ENCODE measurements at regions not wholly inside any gene's neighbourhood (a gene's known extent, or its start where the extent isn't known, plus 50 kb on each side); places are given as distances from the start of the nearest gene placed in this dataset.

DNA sequence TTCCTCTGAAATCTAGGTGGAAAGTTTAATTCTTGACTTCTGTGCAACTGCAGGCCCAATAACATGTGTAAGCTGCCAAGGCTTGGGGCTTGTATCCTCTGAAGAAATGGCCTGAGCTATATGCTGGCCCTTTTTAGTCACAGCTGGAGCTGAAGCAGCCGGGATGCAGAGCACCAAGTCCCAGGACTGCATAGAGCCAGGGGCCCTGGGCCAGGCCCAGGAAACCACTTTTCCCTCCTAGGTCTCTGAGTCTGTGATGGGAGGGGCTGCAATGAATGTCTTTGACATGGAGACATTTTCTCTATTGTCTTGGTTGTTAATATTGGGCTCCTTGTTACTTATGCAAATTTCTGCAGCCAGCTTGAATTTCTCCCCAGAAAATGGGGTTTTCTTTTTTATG, 588.5 kb downstream of the CENPC start:
- TF ChIP-seq, protein P1, sequence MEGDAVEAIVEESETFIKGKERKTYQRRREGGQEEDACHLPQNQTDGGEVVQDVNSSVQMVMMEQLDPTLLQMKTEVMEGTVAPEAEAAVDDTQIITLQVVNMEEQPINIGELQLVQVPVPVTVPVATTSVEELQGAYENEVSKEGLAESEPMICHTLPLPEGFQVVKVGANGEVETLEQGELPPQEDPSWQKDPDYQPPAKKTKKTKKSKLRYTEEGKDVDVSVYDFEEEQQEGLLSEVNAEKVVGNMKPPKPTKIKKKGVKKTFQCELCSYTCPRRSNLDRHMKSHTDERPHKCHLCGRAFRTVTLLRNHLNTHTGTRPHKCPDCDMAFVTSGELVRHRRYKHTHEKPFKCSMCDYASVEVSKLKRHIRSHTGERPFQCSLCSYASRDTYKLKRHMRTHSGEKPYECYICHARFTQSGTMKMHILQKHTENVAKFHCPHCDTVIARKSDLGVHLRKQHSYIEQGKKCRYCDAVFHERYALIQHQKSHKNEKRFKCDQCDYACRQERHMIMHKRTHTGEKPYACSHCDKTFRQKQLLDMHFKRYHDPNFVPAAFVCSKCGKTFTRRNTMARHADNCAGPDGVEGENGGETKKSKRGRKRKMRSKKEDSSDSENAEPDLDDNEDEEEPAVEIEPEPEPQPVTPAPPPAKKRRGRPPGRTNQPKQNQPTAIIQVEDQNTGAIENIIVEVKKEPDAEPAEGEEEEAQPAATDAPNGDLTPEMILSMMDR (IDR thresholded peaks at IDR 0.05), result no peak
- TF ChIP-seq POLR2AphosphoS5 (IDR thresholded peaks at IDR 0.05), result no peak

All from breast epithelium (tissue), 3 donors.